ENCODE measurements at regions not wholly inside any gene's neighbourhood (a gene's known extent, or its start where the extent isn't known, plus 50 kb on each side); places are given as distances from the start of the nearest gene placed in this dataset.

GRCh38 chr10:44172883-44173607, 211.9 kb downstream of the CXCL12 start:
- H3K4me3 Mint-ChIP-seq (ENCODE audit: low read depth) = no peak overlapping the region
- DNase-seq (ENCODE audit: low spot score, unreplicated experiment) = no peak
- no peaks in the 10 kb centered on the region for H3K9me3 Mint-ChIP-seq (ENCODE audit: low read depth)
- H3K27ac Mint-ChIP-seq = no peak overlapping the region
- peaks cover 12% of the 10 kb centered on the region for H3K27me3 Mint-ChIP-seq
- no peak for TF ChIP-seq CTCF (IDR thresholded peaks at IDR 0.05; ENCODE audit: unreplicated experiment)
- H3K36me3 Mint-ChIP-seq (ENCODE audit: insufficient read depth) = no peaks in the 10 kb centered on the region
- peaks cover 18% of the 10 kb centered on the region for H3K4me1 Mint-ChIP-seq (ENCODE audit: low read depth)

GRCh38 chr10:44171765-44172164, 213.1 kb downstream of the CXCL12 start:
- Mint-ChIP-seq H3K27me3 (peaks cover 12% of the 10 kb centered on the region), H3K36me3 (ENCODE audit: insufficient read depth) (no peaks in the 10 kb centered on the region), H3K27ac (no peak overlapping the region), H3K4me3 (ENCODE audit: low read depth) (no peak overlapping the region), H3K4me1 (ENCODE audit: low read depth) (peaks cover 18% of the 10 kb centered on the region), H3K9me3 (ENCODE audit: low read depth) (no peaks in the 10 kb centered on the region)
- DNase-seq (ENCODE audit: low spot score, unreplicated experiment) = no peak
- no peak for TF ChIP-seq CTCF (IDR thresholded peaks at IDR 0.05; ENCODE audit: unreplicated experiment)

- Mint-ChIP-seq H3K9me3 (ENCODE audit: low read depth) (no peaks in the 10 kb centered on the region), H3K4me1 (ENCODE audit: low read depth) (peaks cover 14% of the 10 kb centered on the region), H3K4me3 (ENCODE audit: low read depth) (no peak overlapping the region), H3K27me3 (peaks cover 5% of the 10 kb centered on the region), H3K36me3 (ENCODE audit: insufficient read depth) (no peaks in the 10 kb centered on the region), H3K27ac (no peak overlapping the region)
- no peak for DNase-seq (ENCODE audit: low spot score, unreplicated experiment)
- TF ChIP-seq CTCF (IDR thresholded peaks at IDR 0.05; ENCODE audit: unreplicated experiment) = no peak
These were observed 216.4 kb downstream of the CXCL12 start for GRCh38 chr10:44168478-44168877.

GRCh38 chr10:44167752-44168151, 217.1 kb downstream of the CXCL12 start:
- Mint-ChIP-seq H3K9me3 (ENCODE audit: low read depth) (no peaks in the 10 kb centered on the region), H3K36me3 (ENCODE audit: insufficient read depth) (no peaks in the 10 kb centered on the region), H3K4me1 (ENCODE audit: low read depth) (peaks cover 9% of the 10 kb centered on the region), H3K27me3 (peaks cover 5% of the 10 kb centered on the region), H3K27ac (no peak overlapping the region), H3K4me3 (ENCODE audit: low read depth) (no peak overlapping the region)
- TF ChIP-seq CTCF (IDR thresholded peaks at IDR 0.05; ENCODE audit: unreplicated experiment) = no peak
- DNase-seq (ENCODE audit: low spot score, unreplicated experiment) = no peak

GRCh38 chr10:44166441-44166840, 218.5 kb downstream of the CXCL12 start:
- Mint-ChIP-seq H3K36me3 (ENCODE audit: insufficient read depth) (no peaks in the 10 kb centered on the region), H3K27ac (no peak overlapping the region), H3K4me3 (ENCODE audit: low read depth) (no peak overlapping the region), H3K27me3 (peaks cover 5% of the 10 kb centered on the region), H3K4me1 (ENCODE audit: low read depth) (peaks cover 8% of the 10 kb centered on the region), H3K9me3 (ENCODE audit: low read depth) (no peaks in the 10 kb centered on the region)
- no peak for DNase-seq (ENCODE audit: low spot score, unreplicated experiment)
- no peak for TF ChIP-seq CTCF (IDR thresholded peaks at IDR 0.05; ENCODE audit: unreplicated experiment)
